Stimulated activated memory B cell treated with anti-CD40 and anti-IgM and Interleukin-4, amounts not matched to agents 10 μg/mL and 1 μg/mL and 100 μg/mL, for 72 hours (primary cell): ENCODE measurements at regions not wholly inside any gene's neighbourhood (a gene's known extent, or its start where the extent isn't known, plus 50 kb on each side); places are given as distances from the start of the nearest gene placed in this dataset.

Experiments
- ATAC-seq: fragments of 150-1000 bp; cut with Tn5 transposase; 2 replicates; pipeline ENCODE4 v1.10.0; 2021
- H3K27ac Mint-ChIP-seq: one replicate; pipeline ENCODE4 v1.8.0; 2022; ENCODE audit warnings: mild to moderate bottlenecking, mixed read lengths
- H3K27me3 Mint-ChIP-seq: one replicate; pipeline ENCODE4 v1.8.0; 2022; ENCODE audit warnings: mixed read lengths
- H3K36me3 Mint-ChIP-seq: one replicate; pipeline ENCODE4 v1.8.0; 2022; ENCODE audit warnings: mixed read lengths
- H3K4me1 Mint-ChIP-seq: one replicate; pipeline ENCODE4 v1.8.0; 2022; ENCODE audit warnings: mixed read lengths
- H3K4me3 Mint-ChIP-seq: one replicate; pipeline ENCODE4 v1.8.0; 2022; ENCODE audit warnings: mild to moderate bottlenecking, moderate library complexity, mixed read lengths
- H3K9me3 Mint-ChIP-seq: one replicate; pipeline ENCODE4 v1.8.0; 2022; ENCODE audit warnings: mixed read lengths

GRCh38 chr9:118423021-118423420, 718.8 kb downstream of the TLR4 start:
- H3K27me3 Mint-ChIP-seq, result no peaks in the 10 kb centered on the region
- no peak overlapping the region for H3K4me3 Mint-ChIP-seq
- no peak overlapping the region for H3K27ac Mint-ChIP-seq
- H3K4me1 Mint-ChIP-seq, result no peaks in the 10 kb centered on the region
- H3K9me3 Mint-ChIP-seq, result no peaks in the 10 kb centered on the region
- no peak for ATAC-seq
- H3K36me3 Mint-ChIP-seq, result no peaks in the 10 kb centered on the region

DNA sequence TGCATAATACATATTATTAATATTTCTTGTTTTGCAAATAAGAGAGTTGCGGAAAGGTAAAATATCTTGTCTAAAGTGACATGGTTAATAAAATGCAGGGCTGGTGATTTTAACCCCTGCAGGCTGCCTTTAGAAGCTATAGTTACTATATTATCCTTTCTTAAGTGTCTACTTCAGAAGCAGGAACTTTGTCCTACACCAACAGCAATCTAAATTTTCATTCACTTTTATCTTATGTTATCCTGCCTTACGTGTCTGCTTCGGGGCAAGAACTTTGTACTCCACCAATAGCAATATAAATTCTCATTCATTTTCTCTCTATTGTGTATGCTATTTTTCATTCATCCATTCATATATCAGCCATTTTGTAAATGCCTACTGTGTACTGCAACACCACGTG, 719.5 kb downstream of the TLR4 start:
- Mint-ChIP-seq H3K27me3 (no peaks in the 10 kb centered on the region), H3K36me3 (no peaks in the 10 kb centered on the region), H3K4me3 (no peak overlapping the region), H3K4me1 (no peaks in the 10 kb centered on the region), H3K27ac (no peak overlapping the region), H3K9me3 (no peaks in the 10 kb centered on the region)
- no peak for ATAC-seq

- Mint-ChIP-seq H3K36me3 (no peaks in the 10 kb centered on the region), H3K4me1 (no peaks in the 10 kb centered on the region), H3K4me3 (no peak overlapping the region), H3K27me3 (no peaks in the 10 kb centered on the region), H3K9me3 (no peaks in the 10 kb centered on the region), H3K27ac (no peak overlapping the region)
- no peak for ATAC-seq
Observed at GRCh38 chr9:118426772-118427171, 722.6 kb downstream of the TLR4 start.

GRCh38 chr9:118438810-118439209, 734.6 kb downstream of the TLR4 start:
- H3K4me1 Mint-ChIP-seq, result no peaks in the 10 kb centered on the region
- no peak for ATAC-seq
- H3K9me3 Mint-ChIP-seq, result no peaks in the 10 kb centered on the region
- H3K4me3 Mint-ChIP-seq, result no peak overlapping the region
- no peak overlapping the region for H3K27ac Mint-ChIP-seq
- H3K27me3 Mint-ChIP-seq, result no peaks in the 10 kb centered on the region
- H3K36me3 Mint-ChIP-seq, result no peaks in the 10 kb centered on the region

- Mint-ChIP-seq H3K4me3 (no peak overlapping the region), H3K36me3 (no peaks in the 10 kb centered on the region), H3K27ac (no peak overlapping the region), H3K9me3 (no peaks in the 10 kb centered on the region), H3K27me3 (no peaks in the 10 kb centered on the region), H3K4me1 (no peaks in the 10 kb centered on the region)
- no peak for ATAC-seq
Observed at GRCh38 chr9:118439441-118439840, 735.2 kb downstream of the TLR4 start.

- ATAC-seq, result no peak
- H3K9me3 Mint-ChIP-seq, result no peaks in the 10 kb centered on the region
- no peak overlapping the region for H3K27ac Mint-ChIP-seq
Observed at GRCh38 chr9:118444403-118444802, 740.2 kb downstream of the TLR4 start.

GRCh38 chr9:118446943-118447639, 742.9 kb downstream of the TLR4 start:
- no peak overlapping the region for H3K27ac Mint-ChIP-seq
- H3K4me1 Mint-ChIP-seq, result no peaks in the 10 kb centered on the region
- H3K9me3 Mint-ChIP-seq, result no peaks in the 10 kb centered on the region
- H3K4me3 Mint-ChIP-seq, result no peak overlapping the region
- H3K27me3 Mint-ChIP-seq, result no peaks in the 10 kb centered on the region
- ATAC-seq, result no peak
- no peaks in the 10 kb centered on the region for H3K36me3 Mint-ChIP-seq

More at GRCh38 chr9:118444403-118444802, 740.2 kb downstream of the TLR4 start:
- Mint-ChIP-seq H3K36me3 (no peaks in the 10 kb centered on the region), H3K27me3 (no peaks in the 10 kb centered on the region), H3K4me1 (no peaks in the 10 kb centered on the region), H3K4me3 (no peak overlapping the region)

GRCh38 chr9:118449554-118449953, 745.4 kb downstream of the TLR4 start:
- H3K4me1 Mint-ChIP-seq, result no peaks in the 10 kb centered on the region
- H3K9me3 Mint-ChIP-seq, result no peaks in the 10 kb centered on the region
- H3K36me3 Mint-ChIP-seq, result no peaks in the 10 kb centered on the region
- H3K27me3 Mint-ChIP-seq, result no peaks in the 10 kb centered on the region
- ATAC-seq, result no peak
- no peak overlapping the region for H3K27ac Mint-ChIP-seq
- no peak overlapping the region for H3K4me3 Mint-ChIP-seq

DNA sequence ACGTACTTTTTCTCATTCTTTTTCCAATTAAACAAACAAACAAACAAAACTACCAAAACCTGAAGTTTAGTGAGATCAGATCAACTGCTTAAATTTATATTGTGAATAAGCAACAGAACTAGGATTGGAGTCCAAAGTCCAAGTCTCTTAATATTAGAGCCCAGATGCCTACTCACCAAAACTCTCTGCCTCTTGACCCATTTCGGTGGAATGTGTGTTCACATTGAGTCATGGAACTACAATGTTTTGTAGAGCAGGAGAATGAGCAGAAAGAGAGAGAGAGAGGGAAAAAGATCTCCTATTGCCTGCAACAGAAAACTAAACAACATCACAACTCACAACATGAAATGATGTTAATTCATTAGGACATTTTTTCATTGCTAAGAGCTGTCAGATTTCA, 751.1 kb downstream of the TLR4 start:
- no peaks in the 10 kb centered on the region for H3K4me1 Mint-ChIP-seq
- H3K27me3 Mint-ChIP-seq, result peaks cover 10% of the 10 kb centered on the region
- no peaks in the 10 kb centered on the region for H3K36me3 Mint-ChIP-seq
- H3K4me3 Mint-ChIP-seq, result no peak overlapping the region
- ATAC-seq, result no peak
- H3K9me3 Mint-ChIP-seq, result no peaks in the 10 kb centered on the region
- no peak overlapping the region for H3K27ac Mint-ChIP-seq

DNA sequence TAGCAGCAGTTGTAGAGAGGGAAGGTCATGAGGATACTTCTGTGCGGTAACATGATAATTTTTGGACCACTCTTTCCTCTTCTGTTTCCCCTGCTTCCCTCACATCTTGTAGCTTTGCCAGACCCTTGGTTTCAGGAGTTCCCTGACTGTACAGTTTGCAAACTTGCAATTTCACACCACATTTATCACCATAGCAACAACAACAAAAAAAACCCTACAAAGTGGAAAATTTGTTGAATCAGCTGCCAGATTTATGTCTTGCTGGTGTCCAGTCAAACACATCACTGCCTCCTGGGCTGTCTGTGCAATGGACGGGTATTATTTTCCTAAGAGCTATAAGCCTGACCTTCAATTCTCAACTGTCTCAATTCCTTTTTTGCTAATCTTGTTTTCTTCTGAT, 751.6 kb downstream of the TLR4 start:
- Mint-ChIP-seq H3K36me3 (no peaks in the 10 kb centered on the region), H3K9me3 (no peaks in the 10 kb centered on the region), H3K27ac (no peak overlapping the region), H3K27me3 (peaks cover 10% of the 10 kb centered on the region), H3K4me1 (no peaks in the 10 kb centered on the region), H3K4me3 (no peak overlapping the region)
- ATAC-seq, result no peak

GRCh38 chr9:118457171-118458000, 753.2 kb downstream of the TLR4 start:
- H3K36me3 Mint-ChIP-seq, result no peaks in the 10 kb centered on the region
- no peak for ATAC-seq
- H3K9me3 Mint-ChIP-seq, result no peaks in the 10 kb centered on the region
- peaks cover 10% of the 10 kb centered on the region for H3K27me3 Mint-ChIP-seq
- no peaks in the 10 kb centered on the region for H3K4me1 Mint-ChIP-seq
- no peak overlapping the region for H3K4me3 Mint-ChIP-seq
- H3K27ac Mint-ChIP-seq, result no peak overlapping the region

- no peaks in the 10 kb centered on the region for H3K36me3 Mint-ChIP-seq
- no peak overlapping the region for H3K4me3 Mint-ChIP-seq
- peaks cover 10% of the 10 kb centered on the region for H3K27me3 Mint-ChIP-seq
- H3K27ac Mint-ChIP-seq, result no peak overlapping the region
- no peaks in the 10 kb centered on the region for H3K4me1 Mint-ChIP-seq
- H3K9me3 Mint-ChIP-seq, result no peaks in the 10 kb centered on the region
- ATAC-seq, result no peak
Observed at GRCh38 chr9:118459913-118460312, 755.7 kb downstream of the TLR4 start.

DNA sequence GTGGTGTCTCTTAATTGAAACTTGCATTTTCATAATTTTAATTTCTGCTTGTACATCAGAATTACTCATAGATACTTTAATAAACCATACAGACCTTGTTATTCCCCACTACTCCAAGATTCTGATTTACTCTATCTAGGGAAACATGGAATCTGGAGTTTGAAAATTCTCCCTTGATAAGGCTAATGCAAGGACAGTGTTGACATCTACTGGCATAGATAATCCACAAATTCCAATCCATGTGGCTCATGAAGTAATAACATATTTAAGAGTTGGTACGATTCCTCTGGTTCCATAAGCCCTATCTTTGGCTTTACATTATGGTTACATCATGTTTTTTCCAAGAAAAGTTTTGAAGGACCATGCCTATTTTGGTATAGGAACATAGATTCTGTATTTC, 759.2 kb downstream of the TLR4 start:
- no peaks in the 10 kb centered on the region for H3K9me3 Mint-ChIP-seq

DNA sequence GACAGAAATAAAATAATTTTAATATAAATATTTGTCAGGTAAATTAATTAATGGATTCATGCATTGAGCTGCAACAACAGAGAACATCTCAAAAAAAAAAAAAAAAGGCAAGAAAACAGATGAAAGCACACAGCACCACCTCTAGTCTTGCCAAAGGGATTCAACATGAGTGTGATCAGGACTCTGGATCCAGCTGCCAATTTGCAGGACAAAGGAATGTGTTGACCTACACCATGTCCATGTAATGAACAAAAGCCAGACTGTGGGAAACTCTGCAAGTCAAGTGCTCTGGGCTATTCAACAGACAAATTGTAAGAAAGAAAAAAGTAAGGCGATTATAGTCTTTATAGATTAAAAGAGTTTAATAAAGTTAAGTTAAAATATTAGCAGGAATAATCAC, 769.3 kb downstream of the TLR4 start:
- no peak overlapping the region for H3K4me3 Mint-ChIP-seq
- H3K9me3 Mint-ChIP-seq, result no peaks in the 10 kb centered on the region
- no peaks in the 10 kb centered on the region for H3K36me3 Mint-ChIP-seq
- H3K27ac Mint-ChIP-seq, result no peak overlapping the region
- no peak for ATAC-seq
- no peaks in the 10 kb centered on the region for H3K4me1 Mint-ChIP-seq
- H3K27me3 Mint-ChIP-seq, result peaks cover 10% of the 10 kb centered on the region

More for the DNA sequence above, 759.2 kb downstream of the TLR4 start:
- no peak for ATAC-seq
- H3K4me1 Mint-ChIP-seq, result no peaks in the 10 kb centered on the region
- H3K27ac Mint-ChIP-seq, result no peak overlapping the region
- H3K27me3 Mint-ChIP-seq, result no peaks in the 10 kb centered on the region
- no peaks in the 10 kb centered on the region for H3K36me3 Mint-ChIP-seq
- no peak overlapping the region for H3K4me3 Mint-ChIP-seq

DNA sequence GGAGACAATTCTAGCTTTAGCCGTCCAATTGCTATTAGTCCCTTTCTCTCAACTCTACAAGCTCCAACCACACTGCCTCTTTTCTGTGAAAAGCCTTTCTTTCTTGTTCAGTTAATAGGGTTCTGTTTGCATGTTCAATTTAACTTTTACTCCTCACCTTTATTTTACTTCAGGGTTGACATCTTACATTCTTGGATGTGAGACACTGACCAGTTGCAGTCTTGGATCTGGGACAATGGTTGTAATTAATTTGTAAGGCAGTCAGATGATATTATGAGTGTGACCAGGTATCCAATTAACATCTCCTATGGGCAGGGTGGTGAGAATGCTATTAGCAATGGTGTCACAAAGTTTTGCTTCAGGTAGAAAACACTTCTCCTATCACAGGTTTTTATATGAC, 774.5 kb downstream of the TLR4 start:
- H3K27me3 Mint-ChIP-seq, result peaks cover 1% of the 10 kb centered on the region
- H3K27ac Mint-ChIP-seq, result no peak overlapping the region
- no peaks in the 10 kb centered on the region for H3K36me3 Mint-ChIP-seq
- no peaks in the 10 kb centered on the region for H3K9me3 Mint-ChIP-seq
- ATAC-seq, result no peak
- no peak overlapping the region for H3K4me3 Mint-ChIP-seq
- H3K4me1 Mint-ChIP-seq, result no peaks in the 10 kb centered on the region

- no peak overlapping the region for H3K4me3 Mint-ChIP-seq
- no peaks in the 10 kb centered on the region for H3K36me3 Mint-ChIP-seq
- H3K27me3 Mint-ChIP-seq, result peaks cover 8% of the 10 kb centered on the region
- H3K27ac Mint-ChIP-seq, result no peak overlapping the region
- H3K4me1 Mint-ChIP-seq, result no peaks in the 10 kb centered on the region
- no peaks in the 10 kb centered on the region for H3K9me3 Mint-ChIP-seq
- no peak for ATAC-seq
Observed at GRCh38 chr9:118482306-118482705, 778.1 kb downstream of the TLR4 start.
